ENCODE measurements at regions not wholly inside any gene's neighbourhood (a gene's known extent, or its start where the extent isn't known, plus 50 kb on each side); places are given as distances from the start of the nearest gene placed in this dataset.

GRCh38 chr6:147733686-147734085, 225.2 kb downstream of the SAMD5 start:
- H3K36me3 Mint-ChIP-seq (ENCODE audit: low read depth, unreplicated experiment): no peaks in the 10 kb centered on the region
- TF ChIP-seq CTCF (IDR thresholded peaks at IDR 0.05; ENCODE audit: insufficient read depth, low read depth, low read length): no peak
- TF ChIP-seq EZH2 (IDR thresholded peaks at IDR 0.05; ENCODE audit: insufficient read depth, low read length): no peak
- DNase-seq (ENCODE audit: low read depth) (no peak), FAIRE-seq (no peak)
- Histone ChIP-seq H3K4me1 (ENCODE audit: insufficient read depth, low read length) (no peaks in the 10 kb centered on the region), H3K4me3 (ENCODE audit: insufficient read depth, low read depth, low read length) (no peak overlapping the region), H3K79me2 (ENCODE audit: insufficient read depth, low read length) (no peaks in the 10 kb centered on the region), H4K20me1 (ENCODE audit: insufficient read depth, low read length) (no peaks in the 10 kb centered on the region), H2AFZ (ENCODE audit: low read depth, low read length) (no peak overlapping the region), H3K9me3 (ENCODE audit: insufficient read depth, low read depth, low read length) (no peaks in the 10 kb centered on the region), H3K27me3 (ENCODE audit: insufficient read depth, low read length) (no peaks in the 10 kb centered on the region), H3K36me3 (ENCODE audit: insufficient read depth, low read length) (no peaks in the 10 kb centered on the region), H3K9ac (ENCODE audit: low read length) (no peak overlapping the region), H3K4me2 (ENCODE audit: low read length) (no peak overlapping the region), H3K27ac (ENCODE audit: low read depth, low read length) (no peak overlapping the region)
- no peaks in the 10 kb centered on the region for H3K4me1 Mint-ChIP-seq (ENCODE audit: low read depth, unreplicated experiment)
- no peak overlapping the region for H3K27ac Mint-ChIP-seq (ENCODE audit: unreplicated experiment)
- peaks cover 5% of the 10 kb centered on the region for H3K27me3 Mint-ChIP-seq (ENCODE audit: low read depth, unreplicated experiment)
- no peak overlapping the region for H3K4me3 Mint-ChIP-seq (ENCODE audit: unreplicated experiment)
- no peaks in the 10 kb centered on the region for H3K9me3 Mint-ChIP-seq (ENCODE audit: unreplicated experiment)

- DNase-seq (ENCODE audit: low read depth): no peak
- no peaks in the 10 kb centered on the region for H3K79me2 ChIP-seq (ENCODE audit: insufficient read depth, low read length)
- H3K9me3 ChIP-seq (ENCODE audit: insufficient read depth, low read depth, low read length): no peaks in the 10 kb centered on the region
- H3K4me2 ChIP-seq (ENCODE audit: low read length): no peak overlapping the region
- no peaks in the 10 kb centered on the region for H3K4me1 ChIP-seq (ENCODE audit: insufficient read depth, low read length)
- no peaks in the 10 kb centered on the region for H3K27me3 ChIP-seq (ENCODE audit: insufficient read depth, low read length)
- no peak overlapping the region for H3K27ac Mint-ChIP-seq (ENCODE audit: unreplicated experiment)
- no peaks in the 10 kb centered on the region for H4K20me1 ChIP-seq (ENCODE audit: insufficient read depth, low read length)
- H3K9me3 Mint-ChIP-seq (ENCODE audit: unreplicated experiment): no peaks in the 10 kb centered on the region
- TF ChIP-seq EZH2 (IDR thresholded peaks at IDR 0.05; ENCODE audit: insufficient read depth, low read length) (no peak), CTCF (IDR thresholded peaks at IDR 0.05; ENCODE audit: insufficient read depth, low read depth, low read length) (no peak)
- H3K4me1 Mint-ChIP-seq (ENCODE audit: low read depth, unreplicated experiment): no peaks in the 10 kb centered on the region
- no peak overlapping the region for H3K4me3 Mint-ChIP-seq (ENCODE audit: unreplicated experiment)
- no peaks in the 10 kb centered on the region for H3K36me3 Mint-ChIP-seq (ENCODE audit: low read depth, unreplicated experiment)
- H3K9ac ChIP-seq (ENCODE audit: low read length): no peak overlapping the region
- no peaks in the 10 kb centered on the region for H3K36me3 ChIP-seq (ENCODE audit: insufficient read depth, low read length)
- H2AFZ ChIP-seq (ENCODE audit: low read depth, low read length): no peak overlapping the region
- no peak overlapping the region for H3K27ac ChIP-seq (ENCODE audit: low read depth, low read length)
- H3K4me3 ChIP-seq (ENCODE audit: insufficient read depth, low read depth, low read length): no peak overlapping the region
- FAIRE-seq: no peak
- peaks cover 5% of the 10 kb centered on the region for H3K27me3 Mint-ChIP-seq (ENCODE audit: low read depth, unreplicated experiment)
Observed at GRCh38 chr6:147734151-147734550, 225.7 kb downstream of the SAMD5 start.

- Mint-ChIP-seq H3K9me3 (ENCODE audit: unreplicated experiment) (no peaks in the 10 kb centered on the region), H3K4me3 (ENCODE audit: unreplicated experiment) (no peak overlapping the region), H3K27ac (ENCODE audit: unreplicated experiment) (no peak overlapping the region), H3K36me3 (ENCODE audit: low read depth, unreplicated experiment) (no peaks in the 10 kb centered on the region), H3K27me3 (ENCODE audit: low read depth, unreplicated experiment) (no peaks in the 10 kb centered on the region), H3K4me1 (ENCODE audit: low read depth, unreplicated experiment) (no peaks in the 10 kb centered on the region)
- no peaks in the 10 kb centered on the region for H3K9me3 ChIP-seq (ENCODE audit: insufficient read depth, low read depth, low read length)
- FAIRE-seq (no peak), DNase-seq (ENCODE audit: low read depth) (no peak)
- H3K79me2 ChIP-seq (ENCODE audit: insufficient read depth, low read length): no peaks in the 10 kb centered on the region
- no peaks in the 10 kb centered on the region for H4K20me1 ChIP-seq (ENCODE audit: insufficient read depth, low read length)
- H3K36me3 ChIP-seq (ENCODE audit: insufficient read depth, low read length): no peaks in the 10 kb centered on the region
- H2AFZ ChIP-seq (ENCODE audit: low read depth, low read length): no peak overlapping the region
- no peak overlapping the region for H3K4me2 ChIP-seq (ENCODE audit: low read length)
- H3K9ac ChIP-seq (ENCODE audit: low read length): no peak overlapping the region
- TF ChIP-seq EZH2 (IDR thresholded peaks at IDR 0.05; ENCODE audit: insufficient read depth, low read length) (no peak), CTCF (IDR thresholded peaks at IDR 0.05; ENCODE audit: insufficient read depth, low read depth, low read length) (no peak)
- H3K27me3 ChIP-seq (ENCODE audit: insufficient read depth, low read length): no peaks in the 10 kb centered on the region
- H3K27ac ChIP-seq (ENCODE audit: low read depth, low read length): no peak overlapping the region
- no peaks in the 10 kb centered on the region for H3K4me1 ChIP-seq (ENCODE audit: insufficient read depth, low read length)
- no peak overlapping the region for H3K4me3 ChIP-seq (ENCODE audit: insufficient read depth, low read depth, low read length)
Observed at GRCh38 chr6:147735924-147736323, 227.4 kb downstream of the SAMD5 start.

Measured in astrocyte (in vitro differentiated cells and primary cell).